HCT116 (cell line): ENCODE measurements at regions not wholly inside any gene's neighbourhood (a gene's known extent, or its start where the extent isn't known, plus 50 kb on each side); places are given as distances from the start of the nearest gene placed in this dataset.

Experiments used
- EGR1 ChIP-seq: IDR thresholded peaks from 2 replicates; pipeline ENCODE4 v1.6.1; 2012; ENCODE audit warnings: low read depth
- ELF1 ChIP-seq: IDR thresholded peaks from 2 replicates; pipeline ENCODE4 v1.6.1; 2012; ENCODE audit warnings: low read depth, borderline replicate concordance
- RAD21 ChIP-seq: IDR thresholded peaks from 2 replicates; pipeline ENCODE4 v1.6.1; 2012; ENCODE audit warnings: low read depth, mild to moderate bottlenecking
- TF ChIP-seq, protein P1 (sequence below), 3 experiments: fragments of 200-600 bp in 1 of 3; sonication (generic) in 1 of 3; IDR thresholded peaks in 2 of 3; conservative IDR thresholded peaks in 1 of 3; 2 replicates each; pipeline ENCODE4 v1.5.1; 2012 to 2017; ENCODE audit warnings: low read depth in 2 of 3, low read length in 2 of 3, antibody characterized with exemption in 1 of 3, borderline replicate concordance in 1 of 3, control low read depth in 1 of 3, mild to moderate bottlenecking in 1 of 3, mixed read lengths in 1 of 3, mixed run types in 1 of 3, moderate library complexity in 1 of 3; ENCODE audit not compliant: insufficient read depth in 1 of 3

DNA sequence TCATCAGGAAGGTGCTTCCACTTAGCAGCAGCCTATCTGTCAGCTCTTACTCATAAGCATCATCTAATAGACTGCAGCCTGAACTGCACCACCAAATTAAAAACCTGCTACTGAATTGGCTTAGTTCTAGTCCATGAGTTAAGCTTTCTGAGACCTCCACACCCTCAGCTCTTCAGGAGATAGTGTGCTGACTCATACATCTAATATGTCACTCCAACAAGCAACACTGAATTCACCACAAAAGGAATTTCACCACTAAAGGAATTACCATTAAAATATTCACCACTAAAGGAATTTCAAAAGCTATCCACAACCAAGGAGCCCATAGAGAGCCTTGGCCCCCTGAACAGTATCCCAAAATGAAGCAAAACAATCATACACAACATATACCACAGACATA is 418.5 kb upstream of the RORB start:
- TF ChIP-seq, protein P1, sequence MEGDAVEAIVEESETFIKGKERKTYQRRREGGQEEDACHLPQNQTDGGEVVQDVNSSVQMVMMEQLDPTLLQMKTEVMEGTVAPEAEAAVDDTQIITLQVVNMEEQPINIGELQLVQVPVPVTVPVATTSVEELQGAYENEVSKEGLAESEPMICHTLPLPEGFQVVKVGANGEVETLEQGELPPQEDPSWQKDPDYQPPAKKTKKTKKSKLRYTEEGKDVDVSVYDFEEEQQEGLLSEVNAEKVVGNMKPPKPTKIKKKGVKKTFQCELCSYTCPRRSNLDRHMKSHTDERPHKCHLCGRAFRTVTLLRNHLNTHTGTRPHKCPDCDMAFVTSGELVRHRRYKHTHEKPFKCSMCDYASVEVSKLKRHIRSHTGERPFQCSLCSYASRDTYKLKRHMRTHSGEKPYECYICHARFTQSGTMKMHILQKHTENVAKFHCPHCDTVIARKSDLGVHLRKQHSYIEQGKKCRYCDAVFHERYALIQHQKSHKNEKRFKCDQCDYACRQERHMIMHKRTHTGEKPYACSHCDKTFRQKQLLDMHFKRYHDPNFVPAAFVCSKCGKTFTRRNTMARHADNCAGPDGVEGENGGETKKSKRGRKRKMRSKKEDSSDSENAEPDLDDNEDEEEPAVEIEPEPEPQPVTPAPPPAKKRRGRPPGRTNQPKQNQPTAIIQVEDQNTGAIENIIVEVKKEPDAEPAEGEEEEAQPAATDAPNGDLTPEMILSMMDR (IDR thresholded peaks at IDR 0.05 in 2 of 3, conservative IDR thresholded peaks at IDR 0.05 in 1 of 3; ENCODE audit: borderline replicate concordance in 1 of 3, insufficient read depth in 1 of 3, low read depth in 2 of 3, low read length in 2 of 3): no peak
- TF ChIP-seq EGR1: no peak
- no peak for TF ChIP-seq RAD21
- no peak for TF ChIP-seq ELF1
